ENCODE measurements at regions not wholly inside any gene's neighbourhood (a gene's known extent, or its start where the extent isn't known, plus 50 kb on each side); places are given as distances from the start of the nearest gene placed in this dataset.

- Histone ChIP-seq H3K4me3 (no peak overlapping the region), H4K20me1 (ENCODE audit: low read depth) (no peaks in the 10 kb centered on the region), H3K27ac (no peak overlapping the region), H2AFZ (replicated peaks) (no peak overlapping the region), H3K9me3 (ENCODE audit: low read depth) (no peaks in the 10 kb centered on the region), H3K9ac (no peak overlapping the region), H3K27me3 (no peaks in the 10 kb centered on the region), H3F3A (ENCODE audit: low read depth) (no peaks in the 10 kb centered on the region), H3K36me3 (no peaks in the 10 kb centered on the region), H3K4me2 (no peak overlapping the region), H3K4me1 (no peaks in the 10 kb centered on the region), H3K79me2 (ENCODE audit: low read depth) (no peaks in the 10 kb centered on the region)
- Mint-ChIP-seq H3K9me3 (no peaks in the 10 kb centered on the region), H3K4me1 (no peaks in the 10 kb centered on the region), H3K27ac (no peak overlapping the region), H3K27me3 (ENCODE audit: insufficient read depth, low read depth) (peaks cover 2% of the 10 kb centered on the region), H3K36me3 (no peaks in the 10 kb centered on the region), H3K4me3 (no peak overlapping the region)
- TF ChIP-seq EZH2 (IDR thresholded peaks at IDR 0.05) = no peak
- no peak for DNase-seq (ENCODE audit: low spot score)
Observed at GRCh38 chrX:23194885-23195554, 139.6 kb upstream of the PTCHD1 start.

DNA sequence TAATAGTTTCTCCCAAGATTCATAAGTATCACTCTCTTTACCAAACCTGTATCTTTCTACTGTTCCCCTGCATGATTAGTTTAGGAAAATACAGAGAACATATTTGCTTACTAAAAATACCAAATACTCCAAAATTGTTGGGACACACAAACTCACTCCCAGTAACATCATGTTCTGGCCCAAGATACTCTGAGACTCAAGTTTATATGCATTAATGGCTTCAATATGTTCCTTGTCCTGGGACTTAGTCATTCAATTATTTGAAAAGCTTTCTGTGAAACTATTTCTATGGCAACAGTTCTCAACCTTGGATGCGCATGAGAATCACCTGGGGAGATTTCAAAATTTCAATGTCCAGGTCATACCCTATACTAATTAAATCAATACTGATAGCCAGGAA lies 138.9 kb upstream of the PTCHD1 start:
- Histone ChIP-seq H3K9ac (no peak overlapping the region), H3K27me3 (no peaks in the 10 kb centered on the region), H3K4me1 (no peaks in the 10 kb centered on the region), H3K4me3 (no peak overlapping the region), H3K79me2 (ENCODE audit: low read depth) (no peaks in the 10 kb centered on the region), H3K9me3 (ENCODE audit: low read depth) (no peaks in the 10 kb centered on the region), H3F3A (ENCODE audit: low read depth) (no peaks in the 10 kb centered on the region), H3K27ac (no peak overlapping the region), H4K20me1 (ENCODE audit: low read depth) (no peaks in the 10 kb centered on the region), H3K36me3 (no peaks in the 10 kb centered on the region), H3K4me2 (no peak overlapping the region), H2AFZ (replicated peaks) (no peak overlapping the region)
- Mint-ChIP-seq H3K27ac (no peak overlapping the region), H3K27me3 (ENCODE audit: insufficient read depth, low read depth) (peaks cover 4% of the 10 kb centered on the region), H3K4me1 (no peaks in the 10 kb centered on the region), H3K4me3 (no peak overlapping the region), H3K36me3 (no peaks in the 10 kb centered on the region), H3K9me3 (no peaks in the 10 kb centered on the region)
- DNase-seq (ENCODE audit: low spot score) = no peak
- no peak for TF ChIP-seq EZH2 (IDR thresholded peaks at IDR 0.05)
- no peak for TF ChIP-seq CTCF (IDR thresholded peaks at IDR 0.05)
- no peak for TF ChIP-seq EZH2phosphoT487 (IDR thresholded peaks at IDR 0.05)

GRCh38 chrX:23201706-23202105 lies 132.9 kb upstream of the PTCHD1 start:
- H3K4me3 ChIP-seq = no peak overlapping the region
- no peaks in the 10 kb centered on the region for H3K27me3 ChIP-seq
- H3K9me3 Mint-ChIP-seq = no peaks in the 10 kb centered on the region
- H3K27me3 Mint-ChIP-seq (ENCODE audit: insufficient read depth, low read depth) = peaks cover 2% of the 10 kb centered on the region
- no peaks in the 10 kb centered on the region for H3K4me1 ChIP-seq
- no peaks in the 10 kb centered on the region for H3K36me3 Mint-ChIP-seq
- no peak for DNase-seq (ENCODE audit: low spot score)
- H2AFZ ChIP-seq (replicated peaks) = no peak overlapping the region
- no peak overlapping the region for H3K4me2 ChIP-seq
- no peaks in the 10 kb centered on the region for H3K9me3 ChIP-seq (ENCODE audit: low read depth)
- no peaks in the 10 kb centered on the region for H3K4me1 Mint-ChIP-seq
- no peaks in the 10 kb centered on the region for H3K36me3 ChIP-seq
- TF ChIP-seq EZH2phosphoT487 (IDR thresholded peaks at IDR 0.05) = no peak
- TF ChIP-seq EZH2 (IDR thresholded peaks at IDR 0.05) = no peak
- TF ChIP-seq CTCF (IDR thresholded peaks at IDR 0.05) = no peak
- H3K79me2 ChIP-seq (ENCODE audit: low read depth) = no peaks in the 10 kb centered on the region
- no peak overlapping the region for H3K27ac Mint-ChIP-seq
- H4K20me1 ChIP-seq (ENCODE audit: low read depth) = no peaks in the 10 kb centered on the region
- H3K4me3 Mint-ChIP-seq = no peak overlapping the region
- no peaks in the 10 kb centered on the region for H3F3A ChIP-seq (ENCODE audit: low read depth)
- no peak overlapping the region for H3K27ac ChIP-seq
- no peak overlapping the region for H3K9ac ChIP-seq

- Mint-ChIP-seq H3K36me3 (no peaks in the 10 kb centered on the region), H3K4me1 (no peaks in the 10 kb centered on the region), H3K4me3 (no peak overlapping the region), H3K27me3 (ENCODE audit: insufficient read depth, low read depth) (peaks cover 2% of the 10 kb centered on the region), H3K9me3 (no peaks in the 10 kb centered on the region), H3K27ac (no peak overlapping the region)
- Histone ChIP-seq H3K79me2 (ENCODE audit: low read depth) (no peaks in the 10 kb centered on the region), H3K4me3 (no peak overlapping the region), H3F3A (ENCODE audit: low read depth) (no peaks in the 10 kb centered on the region), H4K20me1 (ENCODE audit: low read depth) (no peaks in the 10 kb centered on the region), H2AFZ (replicated peaks) (no peak overlapping the region), H3K27ac (no peak overlapping the region), H3K4me2 (no peak overlapping the region), H3K4me1 (no peaks in the 10 kb centered on the region), H3K9ac (no peak overlapping the region), H3K36me3 (no peaks in the 10 kb centered on the region), H3K27me3 (no peaks in the 10 kb centered on the region), H3K9me3 (ENCODE audit: low read depth) (no peaks in the 10 kb centered on the region)
- TF ChIP-seq EZH2 (IDR thresholded peaks at IDR 0.05) (no peak), CTCF (IDR thresholded peaks at IDR 0.05) (no peak), EZH2phosphoT487 (IDR thresholded peaks at IDR 0.05) (no peak)
- peak; percentile 5 for DNase-seq (ENCODE audit: low spot score)
Observed at GRCh38 chrX:23202326-23202725, 132.3 kb upstream of the PTCHD1 start.

Measured in neural progenitor cell (in vitro differentiated cells).